T-helper 1 cell treated with Interleukin-12 subunit alpha and Interleukin-12 subunit beta and Interleukin-4 antibody, amounts not matched to agents 30 μg/mL and 1 μg/mL, for 36 hours (primary cell): ENCODE measurements at regions not wholly inside any gene's neighbourhood (a gene's known extent, or its start where the extent isn't known, plus 50 kb on each side); places are given as distances from the start of the nearest gene placed in this dataset.

Experiments used
- H3K27ac Mint-ChIP-seq: one replicate; pipeline ENCODE4 v1.8.0; 2021; ENCODE audit warnings: mild to moderate bottlenecking, mixed read lengths
- H3K27me3 Mint-ChIP-seq: one replicate; pipeline ENCODE4 v1.8.0; 2021; ENCODE audit warnings: low read depth, mixed read lengths
- H3K36me3 Mint-ChIP-seq: one replicate; pipeline ENCODE4 v1.8.0; 2021; ENCODE audit warnings: low read depth, mixed read lengths
- H3K4me1 Mint-ChIP-seq: one replicate; pipeline ENCODE4 v1.8.0; 2021; ENCODE audit warnings: low read depth, mixed read lengths
- H3K4me3 Mint-ChIP-seq: one replicate; pipeline ENCODE4 v1.8.0; 2021; ENCODE audit warnings: mild to moderate bottlenecking, moderate library complexity, mixed read lengths
- H3K9me3 Mint-ChIP-seq: one replicate; pipeline ENCODE4 v1.8.0; 2021; ENCODE audit warnings: mixed read lengths

- Mint-ChIP-seq H3K9me3 (peaks cover 21% of the 10 kb centered on the region), H3K36me3 (no peaks in the 10 kb centered on the region), H3K4me1 (no peaks in the 10 kb centered on the region), H3K27ac (no peak overlapping the region), H3K4me3 (no peak overlapping the region), H3K27me3 (no peaks in the 10 kb centered on the region)
These were observed 475.7 kb upstream of the REG3G start for GRCh38 chr2:78549766-78550165.

GRCh38 chr2:78553866-78554647, 471.4 kb upstream of the REG3G start:
- H3K27ac Mint-ChIP-seq: no peak overlapping the region
- no peaks in the 10 kb centered on the region for H3K4me1 Mint-ChIP-seq
- H3K36me3 Mint-ChIP-seq: no peaks in the 10 kb centered on the region
- peaks cover 19% of the 10 kb centered on the region for H3K9me3 Mint-ChIP-seq
- H3K27me3 Mint-ChIP-seq: no peaks in the 10 kb centered on the region
- H3K4me3 Mint-ChIP-seq: no peak overlapping the region

GRCh38 chr2:78561876-78562275, 463.6 kb upstream of the REG3G start:
- Mint-ChIP-seq H3K9me3 (peaks cover 10% of the 10 kb centered on the region), H3K36me3 (no peaks in the 10 kb centered on the region), H3K4me3 (no peak overlapping the region), H3K27me3 (no peaks in the 10 kb centered on the region), H3K27ac (no peak overlapping the region), H3K4me1 (no peaks in the 10 kb centered on the region)

- Mint-ChIP-seq H3K36me3 (no peaks in the 10 kb centered on the region), H3K4me3 (no peak overlapping the region), H3K27me3 (no peaks in the 10 kb centered on the region), H3K27ac (no peak overlapping the region), H3K4me1 (no peaks in the 10 kb centered on the region), H3K9me3 (peaks cover 10% of the 10 kb centered on the region)
These were observed 460.8 kb upstream of the REG3G start for GRCh38 chr2:78564666-78565065.

- Mint-ChIP-seq H3K36me3 (no peaks in the 10 kb centered on the region), H3K27me3 (no peaks in the 10 kb centered on the region), H3K4me3 (no peak overlapping the region), H3K4me1 (no peaks in the 10 kb centered on the region), H3K27ac (no peak overlapping the region), H3K9me3 (peaks cover 22% of the 10 kb centered on the region)
These were observed 456.6 kb upstream of the REG3G start for GRCh38 chr2:78568782-78569373.

GRCh38 chr2:78576409-78576808, 449.1 kb upstream of the REG3G start:
- H3K36me3 Mint-ChIP-seq: no peaks in the 10 kb centered on the region
- peaks cover 5% of the 10 kb centered on the region for H3K9me3 Mint-ChIP-seq
- H3K27me3 Mint-ChIP-seq: no peaks in the 10 kb centered on the region
- H3K4me3 Mint-ChIP-seq: no peak overlapping the region
- no peaks in the 10 kb centered on the region for H3K4me1 Mint-ChIP-seq
- no peak overlapping the region for H3K27ac Mint-ChIP-seq

GRCh38 chr2:78585871-78586270, 439.6 kb upstream of the REG3G start:
- no peaks in the 10 kb centered on the region for H3K27me3 Mint-ChIP-seq
- no peak overlapping the region for H3K27ac Mint-ChIP-seq
- H3K36me3 Mint-ChIP-seq: no peaks in the 10 kb centered on the region
- no peak overlapping the region for H3K4me3 Mint-ChIP-seq
- H3K9me3 Mint-ChIP-seq: peaks cover 7% of the 10 kb centered on the region
- H3K4me1 Mint-ChIP-seq: no peaks in the 10 kb centered on the region

GRCh38 chr2:78586316-78586715, 439.2 kb upstream of the REG3G start:
- Mint-ChIP-seq H3K4me3 (no peak overlapping the region), H3K36me3 (no peaks in the 10 kb centered on the region), H3K27ac (no peak overlapping the region), H3K9me3 (peaks cover 7% of the 10 kb centered on the region), H3K4me1 (no peaks in the 10 kb centered on the region), H3K27me3 (no peaks in the 10 kb centered on the region)

GRCh38 chr2:78589871-78590270, 435.6 kb upstream of the REG3G start:
- Mint-ChIP-seq H3K27me3 (no peaks in the 10 kb centered on the region), H3K9me3 (peaks cover 18% of the 10 kb centered on the region), H3K4me1 (no peaks in the 10 kb centered on the region), H3K36me3 (no peaks in the 10 kb centered on the region), H3K27ac (no peak overlapping the region), H3K4me3 (no peak overlapping the region)

GRCh38 chr2:78592491-78592890, 433.0 kb upstream of the REG3G start:
- no peaks in the 10 kb centered on the region for H3K27me3 Mint-ChIP-seq
- no peak overlapping the region for H3K27ac Mint-ChIP-seq
- no peaks in the 10 kb centered on the region for H3K4me1 Mint-ChIP-seq
- H3K9me3 Mint-ChIP-seq: peaks cover 18% of the 10 kb centered on the region
- no peak overlapping the region for H3K4me3 Mint-ChIP-seq
- H3K36me3 Mint-ChIP-seq: no peaks in the 10 kb centered on the region

GRCh38 chr2:78601113-78601512, 424.4 kb upstream of the REG3G start:
- Mint-ChIP-seq H3K9me3 (peaks cover 3% of the 10 kb centered on the region), H3K4me1 (no peaks in the 10 kb centered on the region), H3K27ac (no peak overlapping the region), H3K27me3 (no peaks in the 10 kb centered on the region), H3K36me3 (no peaks in the 10 kb centered on the region), H3K4me3 (no peak overlapping the region)

- no peaks in the 10 kb centered on the region for H3K4me1 Mint-ChIP-seq
- no peak overlapping the region for H3K4me3 Mint-ChIP-seq
- H3K9me3 Mint-ChIP-seq: peaks cover 3% of the 10 kb centered on the region
- H3K36me3 Mint-ChIP-seq: no peaks in the 10 kb centered on the region
- no peak overlapping the region for H3K27ac Mint-ChIP-seq
- H3K27me3 Mint-ChIP-seq: no peaks in the 10 kb centered on the region
These were observed 422.6 kb upstream of the REG3G start for GRCh38 chr2:78602862-78603261.

GRCh38 chr2:78606895-78607294, 418.6 kb upstream of the REG3G start:
- H3K9me3 Mint-ChIP-seq: peaks cover 10% of the 10 kb centered on the region
- H3K27me3 Mint-ChIP-seq: no peaks in the 10 kb centered on the region
- no peaks in the 10 kb centered on the region for H3K4me1 Mint-ChIP-seq
- H3K36me3 Mint-ChIP-seq: no peaks in the 10 kb centered on the region
- no peak overlapping the region for H3K4me3 Mint-ChIP-seq
- H3K27ac Mint-ChIP-seq: no peak overlapping the region

GRCh38 chr2:78614726-78615125, 410.8 kb upstream of the REG3G start:
- H3K9me3 Mint-ChIP-seq: peaks cover 4% of the 10 kb centered on the region
- no peak overlapping the region for H3K4me3 Mint-ChIP-seq
- no peaks in the 10 kb centered on the region for H3K4me1 Mint-ChIP-seq
- H3K27me3 Mint-ChIP-seq: no peaks in the 10 kb centered on the region
- H3K36me3 Mint-ChIP-seq: no peaks in the 10 kb centered on the region
- H3K27ac Mint-ChIP-seq: no peak overlapping the region

- H3K27ac Mint-ChIP-seq: no peak overlapping the region
- H3K4me1 Mint-ChIP-seq: no peaks in the 10 kb centered on the region
- H3K9me3 Mint-ChIP-seq: peaks cover 4% of the 10 kb centered on the region
- H3K36me3 Mint-ChIP-seq: no peaks in the 10 kb centered on the region
- H3K4me3 Mint-ChIP-seq: no peak overlapping the region
- H3K27me3 Mint-ChIP-seq: no peaks in the 10 kb centered on the region
These were observed 409.5 kb upstream of the REG3G start for GRCh38 chr2:78615956-78616355.
